Fibroblast of villous mesenchyme (primary cell): ENCODE measurements at regions not wholly inside any gene's neighbourhood (a gene's known extent, or its start where the extent isn't known, plus 50 kb on each side); places are given as distances from the start of the nearest gene placed in this dataset.
A peak's percentile ranks its signal among the peaks of the same experiment; 100 is the strongest.

Experiments used
- DNase-seq: peaks from one replicate; pipeline ENCODE4 v3.0.0-alpha.2; 2010; ENCODE audit warnings: low read depth
- H3K4me3 ChIP-seq: 2 replicates; pipeline ENCODE4 v1.5.1; 2011; ENCODE audit warnings: low read depth, mild to moderate bottlenecking, low read length
- TF ChIP-seq, protein P1 (sequence below): IDR thresholded peaks from 2 replicates; pipeline ENCODE4 v1.5.1; 2012; ENCODE audit warnings: low read depth, mild to moderate bottlenecking, low read length; ENCODE audit not compliant: insufficient read depth

DNA sequence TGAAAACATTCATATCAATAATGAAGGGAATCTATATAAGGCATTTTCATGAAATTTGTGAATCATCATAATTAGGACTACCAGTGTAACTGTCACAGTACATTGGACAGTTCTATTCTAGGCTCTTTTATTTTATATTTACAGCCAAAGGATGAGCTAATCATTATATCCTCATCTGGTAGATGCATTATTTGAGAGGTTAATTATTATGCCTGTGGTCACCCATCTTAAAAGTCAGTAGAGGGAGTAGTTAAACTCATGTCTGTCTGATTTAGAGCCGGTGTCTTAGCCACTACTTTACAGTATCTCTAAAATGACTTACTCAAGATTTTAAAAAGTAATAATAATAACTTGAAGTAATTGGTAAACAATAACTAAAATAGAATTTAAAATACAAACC lies 899.3 kb upstream of the MAP3K7 start:
- TF ChIP-seq, protein P1, sequence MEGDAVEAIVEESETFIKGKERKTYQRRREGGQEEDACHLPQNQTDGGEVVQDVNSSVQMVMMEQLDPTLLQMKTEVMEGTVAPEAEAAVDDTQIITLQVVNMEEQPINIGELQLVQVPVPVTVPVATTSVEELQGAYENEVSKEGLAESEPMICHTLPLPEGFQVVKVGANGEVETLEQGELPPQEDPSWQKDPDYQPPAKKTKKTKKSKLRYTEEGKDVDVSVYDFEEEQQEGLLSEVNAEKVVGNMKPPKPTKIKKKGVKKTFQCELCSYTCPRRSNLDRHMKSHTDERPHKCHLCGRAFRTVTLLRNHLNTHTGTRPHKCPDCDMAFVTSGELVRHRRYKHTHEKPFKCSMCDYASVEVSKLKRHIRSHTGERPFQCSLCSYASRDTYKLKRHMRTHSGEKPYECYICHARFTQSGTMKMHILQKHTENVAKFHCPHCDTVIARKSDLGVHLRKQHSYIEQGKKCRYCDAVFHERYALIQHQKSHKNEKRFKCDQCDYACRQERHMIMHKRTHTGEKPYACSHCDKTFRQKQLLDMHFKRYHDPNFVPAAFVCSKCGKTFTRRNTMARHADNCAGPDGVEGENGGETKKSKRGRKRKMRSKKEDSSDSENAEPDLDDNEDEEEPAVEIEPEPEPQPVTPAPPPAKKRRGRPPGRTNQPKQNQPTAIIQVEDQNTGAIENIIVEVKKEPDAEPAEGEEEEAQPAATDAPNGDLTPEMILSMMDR = no peak

GRCh38 chr6:91485047-91485446 lies 898.2 kb upstream of the MAP3K7 start:
- H3K4me3 ChIP-seq = no peak overlapping the region
- TF ChIP-seq, protein P1 = peak; percentile 30
- no peak for DNase-seq

More for the DNA sequence above, 899.3 kb upstream of the MAP3K7 start:
- no peak for DNase-seq
- no peak overlapping the region for H3K4me3 ChIP-seq

GRCh38 chr6:91483415-91484105 lies 896.7 kb upstream of the MAP3K7 start:
- TF ChIP-seq, protein P1 = no peak
- DNase-seq = no peak
- H3K4me3 ChIP-seq = no peak overlapping the region

DNA sequence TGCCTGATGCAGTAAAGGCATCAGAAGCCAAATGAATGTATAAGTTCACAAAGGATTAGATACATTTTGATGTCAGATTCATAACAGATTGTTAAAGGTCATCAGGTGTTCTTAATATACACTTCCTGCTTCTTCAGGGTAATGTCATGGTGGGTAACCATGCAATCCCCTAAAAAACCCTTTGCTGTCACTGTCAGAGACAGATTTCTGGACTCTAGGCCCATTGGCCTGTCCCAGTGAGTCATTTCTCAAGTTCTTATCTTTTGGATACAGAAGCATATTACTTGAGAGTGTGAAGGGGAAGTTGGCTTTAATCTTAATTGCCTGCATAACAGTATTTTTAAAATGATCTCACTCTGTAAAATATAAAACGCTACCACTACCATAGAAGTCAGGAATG lies 895.6 kb upstream of the MAP3K7 start:
- DNase-seq = no peak
- H3K4me3 ChIP-seq = no peak overlapping the region
- TF ChIP-seq, protein P1 = no peak

DNA sequence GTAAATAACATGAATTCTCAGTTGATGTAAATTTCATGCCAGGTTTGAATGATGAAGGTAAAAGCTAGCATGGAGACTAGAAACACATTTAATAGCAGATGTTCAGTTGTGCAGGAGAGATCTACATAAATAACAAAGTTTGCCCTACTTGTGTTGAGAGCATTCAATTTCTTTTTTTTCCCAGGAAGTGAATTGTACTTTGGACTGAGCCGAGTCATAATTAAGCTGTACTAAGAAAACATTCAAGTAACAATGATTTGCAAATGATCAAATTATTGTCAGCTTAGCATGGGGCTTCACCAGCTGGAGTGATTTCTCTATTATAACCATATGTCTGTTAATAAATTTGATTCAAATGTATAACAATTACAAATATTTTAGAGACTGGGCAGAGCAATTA lies 893.5 kb upstream of the MAP3K7 start:
- DNase-seq = no peak
- TF ChIP-seq, protein P1 = no peak
- no peak overlapping the region for H3K4me3 ChIP-seq

GRCh38 chr6:91477688-91478087 lies 890.8 kb upstream of the MAP3K7 start:
- TF ChIP-seq, protein P1 = no peak
- no peak for DNase-seq
- H3K4me3 ChIP-seq = no peak overlapping the region

- TF ChIP-seq, protein P1 = no peak
- no peak overlapping the region for H3K4me3 ChIP-seq
- peak; percentile 64 for DNase-seq
Measured at GRCh38 chr6:91476000-91476399, 889.1 kb upstream of the MAP3K7 start.
